Mammary epithelial cell (primary cell): ENCODE measurements at regions not wholly inside any gene's neighbourhood (a gene's known extent, or its start where the extent isn't known, plus 50 kb on each side); places are given as distances from the start of the nearest gene placed in this dataset.

Experiments used
- EZH2 ChIP-seq: IDR thresholded peaks from 2 replicates; pipeline ENCODE4 v1.6.1; 2012; ENCODE audit warnings: low read length, inconsistent platforms, borderline replicate concordance
- TF ChIP-seq, protein P1 (sequence below), 2 donors: IDR thresholded peaks in 1 of 2; conservative IDR thresholded peaks in 1 of 2; 2 replicates each; pipeline ENCODE4 v1.5.1; 2011 to 2012; ENCODE audit warnings: inconsistent platforms in 2 of 2, low read length in 2 of 2, mild to moderate bottlenecking in 2 of 2, control low read depth in 1 of 2, low read depth in 1 of 2; ENCODE audit not compliant: insufficient read depth in 1 of 2; ENCODE audit errors: extremely low read depth in 1 of 2

DNA sequence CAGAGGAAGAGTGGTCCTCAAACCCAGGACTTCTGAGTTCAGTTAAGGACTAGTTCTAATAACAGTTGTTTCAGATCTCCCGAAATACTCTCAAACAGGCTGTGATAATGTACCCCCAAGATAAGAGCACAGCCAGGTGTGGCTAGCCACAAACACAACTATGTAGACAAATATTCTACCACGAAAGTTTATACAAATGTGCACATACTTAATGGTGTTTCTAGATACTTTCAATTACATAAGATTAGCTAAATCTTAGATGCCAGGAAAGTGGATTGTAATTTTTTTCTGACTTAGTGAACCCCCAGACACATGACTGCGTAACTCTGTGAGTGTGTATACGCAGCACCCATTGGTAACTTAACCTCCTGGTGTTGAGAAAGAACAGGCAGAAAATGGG, 270.0 kb downstream of the USP25 start:
- TF ChIP-seq, protein P1, sequence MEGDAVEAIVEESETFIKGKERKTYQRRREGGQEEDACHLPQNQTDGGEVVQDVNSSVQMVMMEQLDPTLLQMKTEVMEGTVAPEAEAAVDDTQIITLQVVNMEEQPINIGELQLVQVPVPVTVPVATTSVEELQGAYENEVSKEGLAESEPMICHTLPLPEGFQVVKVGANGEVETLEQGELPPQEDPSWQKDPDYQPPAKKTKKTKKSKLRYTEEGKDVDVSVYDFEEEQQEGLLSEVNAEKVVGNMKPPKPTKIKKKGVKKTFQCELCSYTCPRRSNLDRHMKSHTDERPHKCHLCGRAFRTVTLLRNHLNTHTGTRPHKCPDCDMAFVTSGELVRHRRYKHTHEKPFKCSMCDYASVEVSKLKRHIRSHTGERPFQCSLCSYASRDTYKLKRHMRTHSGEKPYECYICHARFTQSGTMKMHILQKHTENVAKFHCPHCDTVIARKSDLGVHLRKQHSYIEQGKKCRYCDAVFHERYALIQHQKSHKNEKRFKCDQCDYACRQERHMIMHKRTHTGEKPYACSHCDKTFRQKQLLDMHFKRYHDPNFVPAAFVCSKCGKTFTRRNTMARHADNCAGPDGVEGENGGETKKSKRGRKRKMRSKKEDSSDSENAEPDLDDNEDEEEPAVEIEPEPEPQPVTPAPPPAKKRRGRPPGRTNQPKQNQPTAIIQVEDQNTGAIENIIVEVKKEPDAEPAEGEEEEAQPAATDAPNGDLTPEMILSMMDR (conservative IDR thresholded peaks at IDR 0.05 in 1 of 2, IDR thresholded peaks at IDR 0.05 in 1 of 2; ENCODE audit: extremely low read depth in 1 of 2, insufficient read depth in 1 of 2, low read depth in 1 of 2, low read length in 2 of 2) = no peak
- no peak for TF ChIP-seq EZH2
